HepG2 (cell line): ENCODE measurements at regions not wholly inside any gene's neighbourhood (a gene's known extent, or its start where the extent isn't known, plus 50 kb on each side); places are given as distances from the start of the nearest gene placed in this dataset.
A peak's percentile ranks its signal among the peaks of the same experiment; 100 is the strongest.

ENCODE experiments used
- ATAC-seq: fragments of 200-7000 bp; cut with Tn5 transposase; 3 replicates; pipeline ENCODE4 v1.9.1; 2020; ENCODE audit warnings: mild to moderate bottlenecking, moderate library complexity
- BruUV-seq: library from RNA; stranded (reverse); fragments of 400-500 nt; replicated peaks from 2 replicates; lab custom pipeline; 2021; lab: Mats Ljungman, UMichigan
- CTCF ChIA-PET: fragments of 300-600 bp; formaldehyde crosslinking; extraction: SDS; loops from one replicate; lab custom pipeline; 2021; ENCODE audit warnings: low total read pairs, inconsistent platforms, low intra/inter-chr PET ratio; lab: Yijun Ruan, JAX
- POLR2A ChIA-PET: fragments of 350-600 bp; sonication (Branson Sonifier 250); formaldehyde crosslinking; loops from one replicate; lab custom pipeline; 2020; ENCODE audit warnings: antibody characterized with exemption, inconsistent platforms; lab: Yijun Ruan, JAX
- DNase-seq: peaks from one replicate; pipeline ENCODE4 v3.0.0-alpha.2; 2015; ENCODE audit warnings: low spot score
- FAIRE-seq: peaks from 3 replicates; lab custom pipeline; 2011; peaks lifted over from hg19 to GRCh38; lab: Jason Lieb, UNC
- H2AFZ ChIP-seq: one replicate; pipeline ENCODE4 v1.6.1; 2011; ENCODE audit warnings: low read length, inconsistent platforms
- H3K27ac ChIP-seq: fragments of 300-600 bp; 3 replicates; pipeline ENCODE4 v1.8.0; 2011; ENCODE audit warnings: mixed run types, mild to moderate bottlenecking, mixed read lengths, low read length, inconsistent platforms; ENCODE audit not compliant: insufficient read depth; ENCODE audit errors: extremely low read length
- H3K27me3 ChIP-seq, 2 experiments: fragments of 200-600 bp in 1 of 2; 2 replicates in 1 of 2; 3 replicates in 1 of 2; pipeline versions ENCODE4 v1.6.0 to v1.8.0; 2011; ENCODE audit warnings: low read length in 2 of 2, mild to moderate bottlenecking in 2 of 2, moderate library complexity in 2 of 2, inconsistent platforms in 1 of 2; ENCODE audit not compliant: insufficient read depth in 2 of 2, control insufficient read depth in 1 of 2
- H3K36me3 ChIP-seq, 2 experiments: fragments of 200-600 bp in 1 of 2; replicated peaks in 1 of 2; 2 replicates in 1 of 2; 3 replicates in 1 of 2; pipeline versions ENCODE4 v1.5.1 to v1.8.0; 2011; ENCODE audit warnings: low read length in 2 of 2, inconsistent platforms in 1 of 2; ENCODE audit not compliant: insufficient read depth in 2 of 2, control insufficient read depth in 1 of 2
- H3K4me1 ChIP-seq: 2 replicates; pipeline ENCODE4 v1.5.1; 2012; ENCODE audit warnings: low read length, inconsistent platforms; ENCODE audit not compliant: insufficient read depth
- H3K4me2 ChIP-seq: 2 replicates; pipeline ENCODE4 v1.6.0; 2011; ENCODE audit warnings: low read depth, low read length, inconsistent platforms
- H3K4me3 ChIP-seq, 3 experiments: fragments of 200-600 bp in 1 of 3; sonication (generic), shearing (Covaris generic) in 1 of 3; replicated peaks in 1 of 3; 2 replicates each; pipeline ENCODE4 v1.5.1; 2011 to 2016; ENCODE audit warnings: low read length in 3 of 3, inconsistent platforms in 2 of 3, low read depth in 2 of 3, mild to moderate bottlenecking in 2 of 3, control low read depth in 1 of 3, mixed read lengths in 1 of 3; ENCODE audit not compliant: insufficient read depth in 1 of 3
- H3K79me2 ChIP-seq: one replicate; pipeline ENCODE4 v1.6.1; 2011; ENCODE audit warnings: low read length, inconsistent platforms; ENCODE audit not compliant: insufficient read depth
- H3K9ac ChIP-seq: 2 replicates; pipeline ENCODE4 v1.6.0; 2011; ENCODE audit warnings: mild to moderate bottlenecking, low read depth, low read length, inconsistent platforms; ENCODE audit not compliant: insufficient read depth
- H3K9me3 ChIP-seq: 2 replicates; pipeline ENCODE4 v1.5.1; 2012; ENCODE audit warnings: mild to moderate bottlenecking, low read length
- H4K20me1 ChIP-seq: 2 replicates; pipeline ENCODE4 v1.6.0; 2011; ENCODE audit warnings: inconsistent platforms, mild to moderate bottlenecking, low read length, moderate library complexity; ENCODE audit not compliant: insufficient read depth
- AHR ChIP-seq: IDR thresholded peaks from 2 replicates; pipeline ENCODE4 v1.6.1; 2018; ENCODE audit warnings: missing genetic modification reagents, missing compliant biosample characterization
- ATF7 ChIP-seq, 2 experiments: fragments of 450-650 bp in 1 of 2; sonication (generic) in 1 of 2; formaldehyde crosslinking in 1 of 2; IDR thresholded peaks; 2 replicates each; pipeline versions ENCODE4 v1.4.0 to v1.6.1; 2016 to 2020; ENCODE audit warnings: antibody characterized with exemption in 1 of 2, mild to moderate bottlenecking in 1 of 2, missing genetic modification reagents in 1 of 2
- PHF5A ChIP-seq: IDR thresholded peaks from one replicate; pipeline ENCODE4 v1.6.1; 2018; ENCODE audit warnings: low read depth, missing genetic modification reagents; ENCODE audit not compliant: unreplicated experiment
- WGBS: methylation state at CpG from one replicate; pipeline ENCODE4 v1.1.6; 2017; ENCODE audit warnings: low lambda C conversion rate; 5-methylcytosine and 5-hydroxymethylcytosine counted together
- in situ Hi-C: cut with HindIII; loops from 2 replicates; pipeline ENCODE4 v1.10.0; 2017; ENCODE audit warnings: low pct_unique_long_range_greater_than_20kb; ENCODE audit not compliant: extremely low pct_ligation_motif_present
- intact Hi-C: fragments of 100-400 bp; cut with micrococcal nuclease; formaldehyde crosslinking; loops from one replicate; pipeline ENCODE4 v1.10.0; 2022; ENCODE audit not compliant: unreplicated experiment

GRCh38 chr5:93156566-93156965 is 424.5 kb downstream of the NR2F1-AS1 start:
- WGBS = 67% methylated on average over 5 of the region's 5 CpGs
- POLR2A ChIA-PET = no interaction called here
- Histone ChIP-seq H2AFZ (no peak overlapping the region), H4K20me1 (no peaks in the 10 kb centered on the region), H3K27me3 (no peaks in the 10 kb centered on the region; a peak in 1 of 5 replicates), H3K4me1 (peaks cover 32% of the 10 kb centered on the region), H3K9ac (no peak overlapping the region), H3K9me3 (no peaks in the 10 kb centered on the region), H3K79me2 (no peaks in the 10 kb centered on the region), H3K4me2 (no peak overlapping the region), H3K4me3 (no peak overlapping the region), H3K27ac (no peak overlapping the region), H3K36me3 (no peaks in the 10 kb centered on the region)
- no peak for TF ChIP-seq AHR (CRISPR knock-in tag)
- no peak for ATAC-seq
- intact Hi-C loops (loop anchor here (10.0 kb wide), 1 partner anchor 88 kb away; no protein-coding TSS in a partner anchor), in situ Hi-C loops (no loop called here)
- BruUV-seq = no TSS peak
- FAIRE-seq = no peak
- DNase-seq = no peak
- CTCF ChIA-PET = no interaction called here

GRCh38 chr5:93154535-93154934 is 426.5 kb downstream of the NR2F1-AS1 start:
- Histone ChIP-seq H3K4me2 (no peak overlapping the region), H3K79me2 (no peaks in the 10 kb centered on the region), H3K4me1 (peaks cover 32% of the 10 kb centered on the region), H2AFZ (no peak overlapping the region), H4K20me1 (no peaks in the 10 kb centered on the region), H3K4me3 (no peak overlapping the region), H3K27ac (no peak overlapping the region), H3K9me3 (no peaks in the 10 kb centered on the region), H3K36me3 (no peaks in the 10 kb centered on the region), H3K9ac (no peak overlapping the region), H3K27me3 (no peaks in the 10 kb centered on the region)
- TF ChIP-seq PHF5A (CRISPR knock-in tag) = no peak
- TF ChIP-seq ATF7 (IDR thresholded peaks at IDR 0.05) = 0 out of 2 replicates have a peak, but pooled peaks have one; percentile 38
- TF ChIP-seq ATF7 (CRISPR knock-in tag; IDR thresholded peaks at IDR 0.05) = no peak
- in situ Hi-C loops (no loop called here), intact Hi-C loops (loop anchor here (10.0 kb wide), 1 partner anchor 90 kb away; no protein-coding TSS in a partner anchor)
- no peak for ATAC-seq
- BruUV-seq = no TSS peak
- ChIA-PET CTCF (no interaction called here), POLR2A (no interaction called here)
- FAIRE-seq = no peak
- WGBS = 20% methylated on average over 1 of the region's 1 CpG
- DNase-seq = no peak
